ENCODE measurements at regions not wholly inside any gene's neighbourhood (a gene's known extent, or its start where the extent isn't known, plus 50 kb on each side); places are given as distances from the start of the nearest gene placed in this dataset.
"Not testable (repeated sequence)": the region's sequence is repeated elsewhere in the genome, so short reads cannot be mapped to it uniquely, and the experiment has no call there.

DNA sequence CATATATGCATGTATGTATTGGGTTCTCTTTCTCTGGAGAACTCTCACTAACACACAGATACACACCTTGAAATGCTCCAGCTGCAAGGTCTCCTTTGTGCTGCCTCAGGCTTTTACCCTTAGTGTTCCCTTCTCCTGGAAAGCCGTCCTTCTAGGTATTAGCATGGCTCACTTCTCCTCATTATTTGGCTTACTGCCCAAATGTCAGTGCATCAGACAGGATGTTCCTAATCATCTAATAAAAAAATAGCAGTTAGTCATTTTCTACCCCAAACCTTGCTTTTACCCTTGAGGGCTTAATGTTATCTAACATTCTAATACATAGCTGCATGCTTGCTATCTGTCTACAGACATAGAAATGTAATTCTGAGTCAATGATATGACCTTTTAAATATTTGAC lies 109.0 kb upstream of the SLC16A7 start:
- Histone ChIP-seq H3K27ac (ENCODE audit: low read depth, low read length, poor library complexity, severe bottlenecking) (no peak overlapping the region), H3K4me1 (ENCODE audit: insufficient read depth, low read length, poor library complexity, severe bottlenecking) (no peaks in the 10 kb centered on the region), H3K27me3 (replicated peaks; ENCODE audit: insufficient read depth, low read depth, low read length, poor library complexity) (no peaks in the 10 kb centered on the region), H3K36me3 (ENCODE audit: insufficient read depth, low read length, poor library complexity, severe bottlenecking) (no peaks in the 10 kb centered on the region), H3K4me3 (ENCODE audit: low read depth, low read length, poor library complexity, severe bottlenecking) (no peak overlapping the region), H3K9me3 (ENCODE audit: low read depth, low read length, poor library complexity, severe bottlenecking) (no peaks in the 10 kb centered on the region)
- ChIA-PET CTCF (no interaction called here), POLR2A (ENCODE audit: low non-redundant PET) (no interaction called here)
- BruUV-seq (replicated peaks), result no TSS peak
- intact Hi-C loops (cut with micrococcal nuclease; ENCODE audit: unreplicated experiment), result no loop called here
- peak; percentile 2 for DNase-seq (ENCODE audit: low spot score)
- TF ChIP-seq EZH2 (IDR thresholded peaks at IDR 0.05; ENCODE audit: borderline replicate concordance, low read depth, low read length, poor library complexity, severe bottlenecking), result no peak
- TF ChIP-seq CTCF (conservative IDR thresholded peaks at IDR 0.05; ENCODE audit: low read depth, low read length), result no peak

DNA sequence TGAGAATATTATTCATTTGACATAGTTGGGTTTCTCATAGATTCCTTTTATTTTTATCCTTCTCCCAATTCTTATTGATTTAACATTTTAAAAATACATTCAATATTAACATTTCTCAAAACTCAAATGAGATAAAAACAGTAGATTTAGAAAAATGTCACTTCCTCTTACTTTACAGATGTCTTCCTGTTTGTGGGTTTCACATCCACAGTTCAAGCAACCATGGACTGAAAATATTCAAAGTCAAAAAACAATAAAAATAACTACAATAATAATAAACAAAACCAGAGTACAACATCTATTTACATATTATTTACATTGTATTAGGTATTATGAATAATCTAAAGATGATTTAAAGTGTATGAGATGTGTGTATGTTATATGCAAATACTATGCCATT lies 111.3 kb upstream of the SLC16A7 start:
- DNase-seq (ENCODE audit: low spot score), result no peak
- Histone ChIP-seq H3K27me3 (replicated peaks; ENCODE audit: insufficient read depth, low read depth, low read length, poor library complexity) (no peaks in the 10 kb centered on the region), H3K36me3 (ENCODE audit: insufficient read depth, low read length, poor library complexity, severe bottlenecking) (no peaks in the 10 kb centered on the region), H3K4me3 (ENCODE audit: low read depth, low read length, poor library complexity, severe bottlenecking) (no peak overlapping the region), H3K27ac (ENCODE audit: low read depth, low read length, poor library complexity, severe bottlenecking) (no peak overlapping the region), H3K4me1 (ENCODE audit: insufficient read depth, low read length, poor library complexity, severe bottlenecking) (no peaks in the 10 kb centered on the region), H3K9me3 (ENCODE audit: low read depth, low read length, poor library complexity, severe bottlenecking) (no peaks in the 10 kb centered on the region)
- ChIA-PET CTCF (no interaction called here), POLR2A (ENCODE audit: low non-redundant PET) (no interaction called here)
- no TSS peak for BruUV-seq (replicated peaks)
- intact Hi-C loops (cut with micrococcal nuclease; ENCODE audit: unreplicated experiment), result no loop called here
- no peak for TF ChIP-seq CTCF (conservative IDR thresholded peaks at IDR 0.05; ENCODE audit: low read depth, low read length)

GRCh38 chr12:59474236-59474635 lies 121.6 kb upstream of the SLC16A7 start:
- H3K27me3 ChIP-seq (replicated peaks; ENCODE audit: insufficient read depth, low read depth, low read length, poor library complexity); DNase-seq (ENCODE audit: low spot score); H3K4me1 ChIP-seq (ENCODE audit: insufficient read depth, low read length, poor library complexity, severe bottlenecking); H3K9me3 ChIP-seq (ENCODE audit: low read depth, low read length, poor library complexity, severe bottlenecking); H3K27ac ChIP-seq (ENCODE audit: low read depth, low read length, poor library complexity, severe bottlenecking); BruUV-seq (replicated peaks); CTCF ChIA-PET; H3K4me3 ChIP-seq (ENCODE audit: low read depth, low read length, poor library complexity, severe bottlenecking); POLR2A ChIA-PET (ENCODE audit: low non-redundant PET); intact Hi-C loops (cut with micrococcal nuclease; ENCODE audit: unreplicated experiment); H3K36me3 ChIP-seq (ENCODE audit: insufficient read depth, low read length, poor library complexity, severe bottlenecking): not testable (repeated sequence)

GRCh38 chr12:59472273-59472672 lies 123.6 kb upstream of the SLC16A7 start:
- ChIA-PET POLR2A (ENCODE audit: low non-redundant PET) (no interaction called here), CTCF (no interaction called here)
- no TSS peak for BruUV-seq (replicated peaks)
- H3K36me3 ChIP-seq (ENCODE audit: insufficient read depth, low read length, poor library complexity, severe bottlenecking), result no peaks in the 10 kb centered on the region
- H3K4me3 ChIP-seq (ENCODE audit: low read depth, low read length, poor library complexity, severe bottlenecking), result no peak overlapping the region
- DNase-seq (ENCODE audit: low spot score), result no peak
- TF ChIP-seq EZH2 (IDR thresholded peaks at IDR 0.05; ENCODE audit: borderline replicate concordance, low read depth, low read length, poor library complexity, severe bottlenecking) (no peak), CTCF (conservative IDR thresholded peaks at IDR 0.05; ENCODE audit: low read depth, low read length) (no peak)
- H3K27me3 ChIP-seq (replicated peaks; ENCODE audit: insufficient read depth, low read depth, low read length, poor library complexity), result no peaks in the 10 kb centered on the region
- no peaks in the 10 kb centered on the region for H3K9me3 ChIP-seq (ENCODE audit: low read depth, low read length, poor library complexity, severe bottlenecking)
- no peak overlapping the region for H3K27ac ChIP-seq (ENCODE audit: low read depth, low read length, poor library complexity, severe bottlenecking)
- H3K4me1 ChIP-seq (ENCODE audit: insufficient read depth, low read length, poor library complexity, severe bottlenecking), result no peaks in the 10 kb centered on the region
- intact Hi-C loops (cut with micrococcal nuclease; ENCODE audit: unreplicated experiment), result no loop called here
